IPS DF 19.7 (cell line): ENCODE measurements at regions not wholly inside any gene's neighbourhood (a gene's known extent, or its start where the extent isn't known, plus 50 kb on each side); places are given as distances from the start of the nearest gene placed in this dataset.
"Not testable (repeated sequence)": the region's sequence is repeated elsewhere in the genome, so short reads cannot be mapped to it uniquely, and the experiment has no call there.

ENCODE experiments used
- DNase-seq: peaks from one replicate; pipeline ENCODE4 v3.0.0-alpha.2; 2013; ENCODE audit warnings: low read depth, low spot score

DNA sequence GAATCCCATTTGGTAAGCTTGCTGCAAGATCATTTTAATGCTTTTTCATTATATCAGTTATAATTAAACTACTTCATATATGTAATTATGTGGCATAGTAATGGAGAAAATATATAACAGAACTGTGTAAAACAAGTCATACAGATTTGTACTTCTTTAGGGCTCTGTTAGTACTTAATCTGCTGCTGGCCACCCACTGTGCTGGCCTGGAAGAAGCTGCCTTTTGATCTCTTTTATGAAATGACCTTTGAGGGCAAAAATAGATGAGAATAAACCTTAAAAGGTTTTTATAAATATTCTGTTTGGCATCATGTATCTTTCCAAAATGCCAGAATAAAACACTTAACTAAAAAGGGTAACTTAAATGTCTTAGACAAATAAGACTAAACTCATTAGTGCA is 262.9 kb downstream of the ZIC1 start:
- no peak for DNase-seq

DNA sequence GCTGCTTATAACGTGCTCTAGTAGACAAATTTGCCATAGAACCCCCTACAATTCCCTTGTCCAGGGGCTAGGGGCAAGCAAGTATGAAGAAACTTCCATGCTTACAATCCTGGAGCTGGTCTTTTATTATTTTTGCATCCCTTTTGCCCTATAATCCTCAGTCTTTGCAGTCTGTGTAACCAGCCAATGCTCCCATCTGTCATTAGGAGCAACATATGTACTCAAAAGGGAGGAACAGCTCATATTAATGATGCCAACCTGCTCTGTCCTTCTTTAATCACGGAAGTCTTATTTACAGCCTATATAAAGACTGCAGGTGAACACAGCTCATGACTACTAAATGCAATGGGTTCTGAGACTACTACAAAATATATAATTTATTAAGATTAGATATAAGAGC is 263.3 kb downstream of the ZIC1 start:
- DNase-seq, result no peak

DNA sequence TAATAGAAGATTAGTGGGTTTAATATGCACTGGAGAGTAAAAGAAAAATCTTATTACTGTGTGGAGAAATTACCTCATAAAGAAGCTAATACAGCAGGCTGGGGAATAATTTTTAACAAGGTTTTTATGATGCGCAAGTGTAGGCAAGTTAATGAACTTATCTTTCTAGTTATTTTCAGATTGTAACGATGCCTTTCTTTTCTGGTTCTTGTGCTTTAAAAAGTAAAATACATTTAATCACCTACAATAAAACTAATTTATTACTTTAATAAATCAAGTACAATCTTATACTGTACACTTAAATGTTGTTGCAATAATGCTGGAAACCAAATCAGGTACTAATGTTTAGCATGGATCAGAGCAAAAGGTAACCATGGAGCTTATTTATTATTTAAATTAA is 266.6 kb downstream of the ZIC1 start:
- no peak for DNase-seq

DNA sequence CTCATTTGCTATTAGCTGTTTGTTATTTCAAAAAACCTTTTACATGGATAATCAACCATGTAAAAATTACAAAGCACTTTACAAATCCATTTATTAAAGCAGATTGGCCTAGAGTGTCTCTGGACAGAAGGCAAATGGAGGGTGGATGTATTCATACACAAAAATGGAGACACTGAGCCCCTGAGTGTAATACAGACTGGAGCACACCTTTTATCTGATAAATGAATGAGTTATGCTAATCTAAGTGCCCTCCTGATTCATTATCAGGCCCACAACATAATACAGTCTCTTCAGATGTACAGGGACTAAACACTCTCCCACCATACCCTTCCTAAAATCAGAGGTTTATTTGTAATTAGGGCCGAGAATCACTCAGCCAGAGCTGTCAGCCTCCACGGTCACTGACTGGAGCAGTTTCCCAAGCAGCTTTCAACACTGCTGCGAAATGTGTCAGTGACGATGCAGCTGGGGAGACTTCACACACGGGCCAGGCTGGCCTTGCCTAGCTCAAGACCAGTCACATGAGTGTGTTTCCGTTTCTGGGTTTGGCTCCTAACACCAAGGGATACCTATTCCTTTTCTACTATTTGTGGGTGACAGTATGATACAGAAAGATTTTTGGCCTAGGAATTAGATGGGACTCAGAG is 271.8 kb downstream of the ZIC1 start:
- DNase-seq, result no peak

DNA sequence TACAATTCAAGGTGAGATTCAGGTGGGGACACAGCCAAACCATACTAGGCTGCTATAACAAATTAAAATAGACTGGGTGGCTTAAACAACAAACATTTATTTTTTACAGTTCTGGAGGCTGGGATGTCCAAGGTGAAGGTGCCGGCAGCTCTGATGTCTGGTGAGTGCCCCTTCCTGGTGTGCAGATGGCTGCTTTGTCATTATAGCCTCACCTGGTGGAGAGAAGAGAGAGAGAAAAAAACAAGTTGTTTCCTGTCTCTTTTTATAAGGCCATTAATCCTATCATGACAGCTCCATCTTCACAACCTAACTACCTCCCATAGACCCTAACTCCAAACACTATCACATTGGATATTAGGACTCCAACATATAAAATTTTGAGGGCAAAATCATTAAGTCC is 279.7 kb downstream of the ZIC1 start:
- DNase-seq, result no peak

DNA sequence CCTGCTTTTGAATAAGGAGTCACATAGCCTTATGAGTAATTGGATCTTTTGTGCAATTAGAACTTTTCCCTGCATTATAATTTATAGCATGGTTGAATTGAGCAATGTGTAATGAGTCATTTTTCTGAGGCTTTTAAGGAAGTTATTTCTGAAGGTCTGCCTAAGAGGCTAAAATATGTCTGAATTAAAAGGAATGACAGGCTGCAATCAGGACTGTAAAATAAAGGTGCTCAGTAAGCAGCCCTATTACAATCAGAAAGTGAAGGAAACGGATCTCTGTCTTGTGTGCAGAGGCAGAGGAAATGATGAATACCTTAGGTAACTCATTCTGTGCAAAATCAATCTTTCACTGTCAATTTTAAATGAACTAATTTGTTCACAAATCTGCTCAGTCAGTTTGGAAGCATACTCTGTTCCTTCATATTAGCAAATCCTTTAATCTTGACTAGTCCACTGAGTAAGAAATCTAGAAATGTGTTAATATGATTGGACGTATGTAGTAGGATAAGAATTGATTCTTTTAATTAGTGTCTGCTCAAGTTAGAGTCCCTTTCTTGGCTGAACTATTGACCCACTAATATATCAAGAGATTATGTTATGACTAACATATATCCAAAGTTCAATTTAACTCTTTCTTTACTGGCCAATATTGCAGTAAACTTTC is 290.1 kb downstream of the ZIC1 start:
- no peak for DNase-seq

DNA sequence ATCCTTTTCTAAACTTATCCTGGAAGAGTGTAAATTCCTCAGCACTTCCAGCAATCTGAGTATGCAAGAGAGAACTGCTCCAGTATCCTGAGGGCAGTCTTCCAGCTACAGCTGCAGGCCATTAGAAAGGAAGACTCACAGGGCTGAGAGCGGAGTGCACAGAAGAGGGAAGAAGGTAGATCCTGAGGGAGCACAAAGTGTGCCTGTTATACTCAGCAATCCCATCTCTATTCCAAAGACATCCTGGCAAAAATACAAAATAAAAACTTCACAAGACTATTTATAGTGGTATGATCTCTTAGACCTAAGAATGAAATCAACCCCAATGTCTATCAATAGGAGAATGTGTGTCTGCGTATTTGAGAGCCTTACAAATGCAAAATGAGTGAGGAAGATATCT is 292.0 kb downstream of the ZIC1 start:
- DNase-seq, result no peak

DNA sequence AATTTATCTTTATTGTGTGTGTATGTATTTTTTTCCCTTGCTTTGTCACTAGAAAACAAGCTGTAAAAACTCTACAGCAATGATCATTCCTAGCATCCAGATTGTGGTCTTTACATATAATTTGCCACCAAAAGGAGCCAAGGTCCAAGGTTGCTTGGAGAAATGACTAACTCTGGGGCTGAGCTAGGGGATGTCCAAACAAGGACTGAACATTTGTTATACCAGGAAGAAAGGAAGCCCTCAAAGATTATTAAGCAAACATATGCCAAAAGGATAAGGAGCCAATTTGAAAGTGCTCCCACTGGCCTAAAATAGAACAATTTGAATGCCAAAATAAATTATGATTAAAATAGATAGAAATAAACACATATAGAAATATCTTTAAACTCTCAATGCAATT is 293.3 kb downstream of the ZIC1 start:
- no peak for DNase-seq

DNA sequence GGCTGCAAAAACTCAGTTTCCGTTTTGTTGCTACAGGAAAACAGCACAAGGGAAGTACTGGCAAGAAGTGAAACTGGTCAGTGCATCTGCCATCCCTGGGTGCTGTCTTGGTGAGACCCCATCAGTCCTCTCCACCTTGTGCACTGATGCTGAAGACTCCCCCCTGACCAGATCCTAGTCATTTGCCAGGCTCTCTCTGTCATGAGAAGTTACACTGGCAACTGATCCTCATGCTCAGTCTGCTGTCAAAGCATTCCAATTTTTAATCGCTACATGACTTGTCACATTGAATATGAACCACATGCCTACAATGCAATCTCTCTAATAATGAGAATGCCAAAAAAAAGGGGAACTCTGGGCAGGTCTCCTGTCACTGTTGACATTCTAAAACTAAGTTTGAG is 296.5 kb downstream of the ZIC1 start:
- DNase-seq, result no peak

DNA sequence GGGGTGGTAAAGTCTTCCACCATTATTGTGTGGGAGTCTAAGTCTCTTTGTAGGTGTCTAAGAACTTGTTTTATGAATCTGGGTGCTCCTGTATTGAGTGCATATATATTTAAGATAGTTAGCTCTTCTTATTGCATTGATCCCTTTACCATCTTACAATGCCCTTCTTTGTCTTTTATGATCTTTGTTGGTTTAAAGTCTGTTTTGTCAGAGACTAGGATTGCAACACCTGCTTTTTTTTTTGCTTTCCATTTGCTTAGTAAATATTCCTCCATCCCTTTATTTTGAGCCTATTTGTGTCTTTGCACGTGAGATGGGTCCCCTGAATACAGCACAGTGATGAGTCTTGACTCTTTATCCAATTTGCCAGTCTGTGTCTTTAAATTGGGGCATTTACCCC is 301.6 kb downstream of the ZIC1 start:
- DNase-seq, result not testable (repeated sequence)

DNA sequence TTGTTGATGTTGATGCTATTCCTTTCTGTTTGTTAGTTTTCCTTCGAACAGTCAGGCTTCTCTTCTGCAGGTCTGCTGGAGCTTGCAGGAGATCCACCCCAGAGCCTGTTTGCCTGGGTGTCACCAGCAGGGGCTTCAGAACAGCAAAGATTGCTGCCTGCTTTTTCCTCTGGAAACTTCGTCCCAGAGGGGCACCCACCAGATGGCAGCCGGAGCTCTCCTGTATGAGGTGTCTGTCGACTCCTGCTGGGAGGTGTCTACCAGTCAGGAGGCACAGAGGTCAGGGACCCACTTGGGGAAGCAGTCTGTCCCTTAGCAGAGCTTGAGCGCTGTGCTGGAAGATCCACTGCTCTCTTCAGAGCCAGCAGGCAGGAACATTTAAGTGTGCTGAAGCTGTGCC is 303.2 kb downstream of the ZIC1 start:
- DNase-seq, result no peak

DNA sequence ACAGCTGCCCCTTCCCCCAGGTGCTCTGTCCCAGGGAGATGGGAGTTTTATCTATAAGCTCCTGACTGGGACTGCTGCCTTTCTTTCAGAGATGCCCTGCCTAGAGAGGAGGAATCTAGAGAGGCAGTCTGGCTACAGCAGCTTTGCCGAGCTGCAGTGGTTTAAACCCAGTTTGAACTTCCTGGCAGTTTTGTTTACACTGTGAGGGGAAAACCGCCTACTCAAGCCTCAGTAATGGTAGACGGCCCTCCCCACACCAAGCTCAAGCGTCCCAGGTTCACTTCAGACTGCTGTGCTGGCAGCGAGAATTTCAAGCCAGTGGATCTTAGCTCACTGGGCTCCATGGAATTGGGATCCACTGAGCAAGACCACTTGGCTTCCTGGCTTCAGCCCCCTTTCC is 303.6 kb downstream of the ZIC1 start:
- DNase-seq, result not testable (repeated sequence)

DNA sequence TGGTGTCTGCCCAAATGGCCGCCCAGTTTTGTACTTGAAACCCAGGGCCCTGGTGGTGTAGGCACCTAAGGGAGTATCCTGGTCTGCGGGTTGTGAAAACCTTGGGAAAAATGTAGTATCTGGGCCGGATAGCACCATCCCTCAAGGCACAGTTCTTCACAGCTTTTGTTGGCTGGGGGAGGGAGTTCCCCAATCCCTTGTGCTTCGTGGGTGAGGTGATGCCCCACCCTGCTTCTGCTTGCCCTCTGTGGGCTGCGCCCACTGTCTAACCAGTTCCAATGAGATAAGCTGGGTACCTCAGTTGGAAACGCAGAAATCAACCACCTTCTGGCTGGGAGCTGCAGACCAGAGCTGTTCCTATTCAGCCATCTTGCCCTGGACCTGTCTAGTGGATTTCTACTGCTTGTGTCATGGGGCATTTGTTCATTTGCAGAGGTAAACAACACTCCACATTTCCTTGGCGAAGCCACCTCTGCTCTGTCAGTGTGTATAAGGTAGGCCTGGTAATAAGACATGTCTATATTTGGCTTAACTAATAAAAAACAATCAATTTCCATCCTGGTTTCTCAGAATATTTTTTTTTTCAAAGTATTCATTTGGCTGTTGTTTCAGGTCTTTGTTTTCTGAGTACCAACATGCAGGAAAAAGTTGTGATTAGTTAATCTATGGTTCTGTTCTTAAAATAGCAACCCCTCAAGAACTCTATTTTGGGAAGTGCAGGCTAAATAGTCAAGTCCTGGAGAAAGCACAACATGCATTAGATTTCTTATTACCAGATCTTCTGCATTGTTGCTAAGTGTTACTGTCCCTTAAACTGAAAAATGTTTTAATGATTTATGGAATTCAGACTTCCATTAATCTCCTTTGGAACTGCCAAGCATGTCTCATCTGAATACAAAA is 304.3 kb downstream of the ZIC1 start:
- DNase-seq, result no peak

DNA sequence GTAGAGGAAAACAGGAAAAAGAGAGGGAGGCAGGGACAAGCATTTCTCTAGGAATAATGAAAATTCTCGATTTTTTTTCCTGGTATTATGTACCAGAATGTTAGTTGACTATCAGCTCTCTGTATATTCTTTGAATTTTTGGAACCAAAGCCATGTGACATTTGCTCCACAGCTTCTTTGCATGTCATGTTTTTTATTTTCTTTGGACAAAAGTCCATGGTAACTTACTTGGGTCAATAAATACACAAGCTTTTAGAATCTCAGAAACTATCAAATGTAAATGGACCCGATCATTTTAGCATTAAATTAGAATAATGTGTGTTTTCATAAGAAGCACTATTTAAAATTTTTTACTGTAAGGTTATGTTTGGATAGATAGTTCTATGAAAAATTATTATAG is 320.5 kb downstream of the ZIC1 start:
- no peak for DNase-seq

DNA sequence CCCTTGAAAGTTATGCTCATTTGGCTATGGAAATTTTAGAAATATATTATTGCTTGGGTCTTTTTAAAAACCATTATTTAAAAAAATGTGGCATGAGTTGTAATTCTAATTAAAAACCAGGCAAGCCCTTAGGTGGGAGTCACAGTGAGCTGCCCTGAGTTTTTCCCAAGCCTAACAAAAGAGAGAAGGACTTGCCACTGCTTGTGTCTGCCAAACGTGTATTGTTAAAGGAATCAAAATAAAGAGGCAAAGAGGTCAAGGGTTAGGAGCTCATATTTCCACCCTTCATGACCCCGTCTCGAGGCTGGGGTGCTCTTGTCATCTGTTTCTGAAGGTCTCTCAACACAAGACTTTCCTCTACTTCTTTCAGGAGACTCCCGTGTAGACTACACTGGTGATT is 321.1 kb downstream of the ZIC1 start:
- DNase-seq, result no peak

DNA sequence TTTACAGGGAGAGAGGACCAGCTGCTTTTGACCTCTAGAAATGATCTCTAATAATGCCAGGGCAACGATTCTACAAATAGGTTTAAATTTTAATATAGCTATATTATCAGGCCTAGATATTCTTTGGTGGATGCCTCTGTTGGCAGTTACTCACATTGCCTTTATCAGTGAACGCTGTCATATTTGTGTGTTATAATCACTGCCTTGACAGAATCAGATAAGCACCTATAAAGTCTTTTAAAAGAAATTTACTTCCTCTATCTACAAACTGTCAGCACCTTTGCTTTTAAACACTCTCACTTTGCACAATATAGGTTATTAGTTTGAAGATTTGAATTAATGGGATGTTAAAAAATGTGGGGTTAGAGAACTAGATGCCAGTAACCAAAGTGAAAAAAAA is 324.1 kb downstream of the ZIC1 start:
- no peak for DNase-seq

DNA sequence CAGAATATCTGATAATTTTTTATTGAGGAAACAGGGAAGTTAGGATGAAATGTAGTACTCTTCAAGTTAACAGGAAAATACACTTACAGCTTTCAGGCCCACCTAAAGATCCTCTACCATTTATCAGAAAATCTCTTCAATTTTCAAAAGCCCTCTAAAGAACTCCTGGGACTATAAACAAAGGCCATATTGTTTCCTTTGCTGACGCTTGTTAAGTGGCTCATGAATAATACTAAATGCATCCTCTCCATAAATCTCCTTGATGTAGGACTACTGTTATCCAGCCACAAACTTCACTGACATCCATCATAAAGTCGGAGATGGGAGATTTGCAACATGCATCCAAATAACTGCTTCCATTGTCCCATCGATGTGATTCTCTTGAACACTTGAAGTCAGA is 326.5 kb downstream of the ZIC1 start:
- no peak for DNase-seq

DNA sequence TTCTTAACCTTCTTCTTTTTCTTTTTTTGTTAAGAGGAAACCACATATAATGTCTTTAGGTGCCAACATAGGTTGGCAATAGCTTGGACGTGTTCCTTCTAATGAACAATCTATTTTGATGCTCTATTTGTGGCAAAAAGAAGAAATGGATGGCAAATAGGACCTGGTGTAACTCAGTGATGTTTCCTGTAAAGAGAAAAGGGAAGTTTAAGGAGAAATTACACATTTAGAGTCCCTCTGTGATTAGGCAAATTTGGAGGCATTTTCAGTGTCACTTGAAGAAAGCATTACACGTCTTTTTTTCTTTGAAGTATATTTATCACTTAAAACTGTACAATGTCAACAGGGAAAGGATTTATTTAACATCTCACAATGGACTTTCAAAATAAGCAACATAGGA is 327.1 kb downstream of the ZIC1 start:
- DNase-seq, result no peak

DNA sequence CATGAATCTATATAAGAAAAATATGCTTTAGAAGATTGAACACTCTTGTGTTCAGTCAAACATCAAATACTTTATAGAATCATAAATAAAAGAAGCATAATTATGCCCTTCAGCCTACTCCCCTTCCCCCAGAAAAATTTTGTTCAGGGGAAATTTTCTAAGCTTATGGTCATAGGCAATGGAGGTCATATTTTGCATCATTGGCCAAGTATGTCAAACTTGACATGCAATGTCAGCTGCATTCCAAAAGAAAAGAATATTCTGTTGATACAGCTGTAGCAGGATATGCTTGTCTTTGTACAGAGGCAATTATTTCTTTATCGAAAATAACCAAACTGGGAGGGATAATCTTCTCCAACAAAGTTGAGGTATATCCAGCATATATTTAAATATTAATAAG is 328.2 kb downstream of the ZIC1 start:
- DNase-seq, result no peak

DNA sequence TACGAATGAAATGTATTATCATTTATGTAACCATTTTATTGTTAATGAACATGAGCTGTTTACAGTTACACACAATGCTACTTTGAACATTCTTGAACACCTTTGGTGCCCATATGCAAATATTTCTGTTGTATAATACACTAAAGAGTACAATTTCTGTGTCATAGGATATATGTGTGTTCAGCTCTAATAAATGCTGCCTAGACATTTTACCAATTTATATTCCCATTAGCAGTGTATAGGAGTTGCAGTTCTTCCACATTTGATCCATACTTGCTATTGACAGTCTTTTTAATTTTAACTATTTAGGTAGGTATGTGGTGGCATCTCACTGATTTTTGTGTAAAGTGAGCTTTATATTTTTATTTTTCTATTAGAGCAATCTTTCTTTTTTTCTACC is 331.8 kb downstream of the ZIC1 start:
- DNase-seq, result no peak

DNA sequence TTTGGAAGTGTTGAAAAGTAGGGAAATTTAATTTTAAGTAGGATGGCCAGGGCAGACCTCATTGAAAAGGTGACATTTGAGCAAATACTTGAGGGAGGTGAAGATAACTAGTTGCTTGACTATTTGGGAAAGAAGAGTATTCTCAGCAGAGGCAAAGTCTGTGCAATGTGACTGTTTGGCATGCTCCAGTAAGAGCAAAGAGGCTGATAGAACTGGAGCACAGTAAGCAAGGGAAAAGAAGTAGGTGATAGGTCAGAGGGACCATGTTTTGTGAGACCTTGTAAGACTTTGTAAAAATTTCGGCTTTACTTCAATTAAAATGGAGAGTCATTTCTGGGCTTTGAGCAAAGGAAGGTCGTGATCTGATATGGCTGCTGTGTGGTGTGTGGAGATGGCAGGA is 335.8 kb downstream of the ZIC1 start:
- no peak for DNase-seq

DNA sequence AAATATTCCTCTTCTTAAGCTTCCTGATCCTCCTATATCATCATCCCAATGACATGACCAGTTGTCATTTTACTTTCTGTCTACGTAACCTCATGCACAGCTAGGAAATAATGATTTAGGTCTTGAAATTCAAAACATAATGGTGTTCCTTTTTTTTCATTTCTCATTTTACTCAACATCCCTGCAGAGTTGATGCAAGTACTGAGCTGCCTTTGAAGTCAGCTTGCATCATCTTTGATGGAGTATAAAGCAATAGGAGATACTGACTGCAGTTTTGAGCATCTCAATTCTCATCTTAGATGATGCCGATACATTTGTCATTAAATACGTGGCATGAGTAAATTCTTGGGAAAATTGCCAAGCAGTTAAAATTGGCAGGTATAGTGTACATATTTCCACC is 346.1 kb downstream of the ZIC1 start:
- DNase-seq, result no peak

DNA sequence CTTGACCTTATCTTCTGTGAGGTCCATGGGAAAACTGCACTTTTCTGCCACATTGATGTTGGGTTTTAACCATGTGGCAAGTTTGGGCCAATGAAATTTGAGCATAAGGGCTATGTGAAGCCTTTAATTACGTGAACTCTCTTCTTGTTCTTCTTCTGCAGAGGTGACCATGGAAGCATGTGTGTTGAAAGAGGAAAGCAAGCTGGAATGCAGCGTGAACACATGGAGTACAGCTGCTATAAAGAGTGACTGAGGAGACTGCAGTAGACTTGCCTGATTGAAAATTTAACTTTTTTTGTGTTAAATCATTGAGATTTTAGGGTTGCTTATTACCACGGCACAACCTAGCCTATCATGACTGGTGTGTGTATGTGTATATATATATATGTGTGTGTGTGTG is 347.3 kb downstream of the ZIC1 start:
- DNase-seq, result no peak
